ENCODE measurements at regions not wholly inside any gene's neighbourhood (a gene's known extent, or its start where the extent isn't known, plus 50 kb on each side); places are given as distances from the start of the nearest gene placed in this dataset.

GRCh38 chr12:16658699-16659098 lies 52.7 kb upstream of the LMO3 start:
- no peak for DNase-seq
